KOPT-K1 (cell line): ENCODE measurements at regions not wholly inside any gene's neighbourhood (a gene's known extent, or its start where the extent isn't known, plus 50 kb on each side); places are given as distances from the start of the nearest gene placed in this dataset.

Experiments used
- H3K27ac ChIP-seq: fragments of 200-600 bp; sonication (generic); 2 replicates; pipeline ENCODE4 v1.5.1; 2016; ENCODE audit warnings: antibody characterized with exemption, mild to moderate bottlenecking, low read depth, low read length; ENCODE audit not compliant: poor library complexity, severe bottlenecking
- H3K36me3 ChIP-seq: fragments of 200-600 bp; sonication (generic); 2 replicates; pipeline ENCODE4 v1.5.1; 2017; ENCODE audit warnings: antibody characterized with exemption, mild to moderate bottlenecking, low read length, moderate library complexity; ENCODE audit not compliant: insufficient read depth
- H3K9me3 ChIP-seq: fragments of 200-600 bp; sonication (generic); 2 replicates; pipeline ENCODE4 v1.5.1; 2017; ENCODE audit warnings: antibody characterized with exemption, low read length, mild to moderate bottlenecking; ENCODE audit not compliant: insufficient read depth, poor library complexity, severe bottlenecking

DNA sequence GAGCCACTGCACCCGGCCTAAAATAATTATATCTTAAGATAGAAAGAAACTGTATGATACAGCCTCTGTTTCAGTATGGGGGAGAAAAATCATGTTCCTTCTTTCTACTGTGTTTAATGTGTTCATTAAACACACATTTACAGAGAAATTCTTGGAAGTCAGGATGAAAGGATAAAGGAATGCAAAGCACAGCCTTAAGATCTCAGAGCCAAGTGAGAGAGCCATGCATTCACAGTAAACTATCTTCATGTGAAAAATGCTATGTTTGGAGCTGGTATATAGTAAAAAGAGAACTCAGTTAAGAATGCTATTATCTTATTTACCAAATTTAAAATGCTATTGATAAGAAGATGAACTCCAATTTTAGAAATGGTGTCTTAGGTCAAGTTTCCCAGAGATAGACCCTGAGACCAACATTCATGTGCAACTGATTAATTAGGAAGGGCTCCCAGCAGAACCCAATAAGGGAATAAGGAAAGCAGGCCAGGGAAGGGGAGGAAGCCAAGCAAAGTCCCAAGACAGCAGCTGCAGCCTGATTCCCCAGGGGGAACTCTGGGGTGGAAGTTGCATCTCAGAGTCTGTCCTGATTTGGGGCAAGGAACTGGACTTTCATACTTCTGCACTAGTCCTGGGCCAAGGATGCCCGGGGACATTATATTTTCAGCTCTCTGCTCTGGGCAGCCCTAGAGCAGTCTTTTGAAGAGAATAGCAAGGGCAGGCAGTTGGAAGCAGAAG lies 130.0 kb upstream of the ZNF648 start:
- H3K27ac ChIP-seq, result no peak overlapping the region
- no peaks in the 10 kb centered on the region for H3K9me3 ChIP-seq
- no peaks in the 10 kb centered on the region for H3K36me3 ChIP-seq

DNA sequence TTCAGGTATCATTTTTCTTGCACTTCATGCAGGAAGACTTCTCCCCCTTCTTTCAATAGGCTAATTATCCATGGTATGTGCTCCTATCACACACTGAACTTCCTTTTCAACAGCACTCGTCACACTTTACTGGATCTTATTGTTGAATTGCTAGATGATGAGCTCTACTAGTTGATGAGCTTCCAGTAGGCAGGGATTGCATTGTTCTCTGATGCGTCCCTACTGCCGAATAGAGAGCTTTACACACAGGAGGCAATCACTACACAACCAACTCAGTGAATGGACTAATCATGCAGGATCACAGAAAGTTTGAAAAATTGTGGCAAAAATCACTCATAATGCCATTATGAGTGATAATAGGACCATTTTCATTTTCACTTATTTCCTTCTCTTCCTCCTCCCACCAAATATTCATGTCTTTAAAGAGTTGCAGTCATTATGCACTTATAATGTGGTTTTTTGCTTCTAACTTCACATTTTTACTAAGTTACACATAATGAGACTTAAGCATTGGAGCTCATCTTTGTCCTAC lies 128.1 kb upstream of the ZNF648 start:
- H3K27ac ChIP-seq, result no peak overlapping the region

DNA sequence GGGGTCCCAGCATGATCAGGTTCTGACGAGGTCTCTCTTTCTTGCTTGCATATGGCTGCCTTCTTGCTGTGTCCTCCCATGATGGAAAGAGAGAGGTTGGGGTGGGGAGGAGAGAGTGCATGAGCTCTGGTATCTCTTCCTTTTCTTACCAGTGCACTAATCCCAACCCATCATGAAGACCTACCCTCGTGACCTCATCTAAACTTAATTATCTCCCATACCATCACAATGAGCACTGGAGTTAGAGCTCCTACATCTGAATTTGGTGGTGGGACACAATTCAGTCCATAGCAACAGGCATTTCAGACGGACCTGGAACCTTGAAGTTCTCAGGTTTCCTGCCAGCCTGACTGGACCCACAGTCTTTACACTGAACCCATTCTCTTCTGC lies 125.2 kb upstream of the ZNF648 start:
- H3K27ac ChIP-seq, result no peak overlapping the region
- H3K9me3 ChIP-seq, result no peaks in the 10 kb centered on the region
- no peaks in the 10 kb centered on the region for H3K36me3 ChIP-seq

More for the DNA sequence above, 128.1 kb upstream of the ZNF648 start:
- Histone ChIP-seq H3K9me3 (no peaks in the 10 kb centered on the region), H3K36me3 (no peaks in the 10 kb centered on the region)

DNA sequence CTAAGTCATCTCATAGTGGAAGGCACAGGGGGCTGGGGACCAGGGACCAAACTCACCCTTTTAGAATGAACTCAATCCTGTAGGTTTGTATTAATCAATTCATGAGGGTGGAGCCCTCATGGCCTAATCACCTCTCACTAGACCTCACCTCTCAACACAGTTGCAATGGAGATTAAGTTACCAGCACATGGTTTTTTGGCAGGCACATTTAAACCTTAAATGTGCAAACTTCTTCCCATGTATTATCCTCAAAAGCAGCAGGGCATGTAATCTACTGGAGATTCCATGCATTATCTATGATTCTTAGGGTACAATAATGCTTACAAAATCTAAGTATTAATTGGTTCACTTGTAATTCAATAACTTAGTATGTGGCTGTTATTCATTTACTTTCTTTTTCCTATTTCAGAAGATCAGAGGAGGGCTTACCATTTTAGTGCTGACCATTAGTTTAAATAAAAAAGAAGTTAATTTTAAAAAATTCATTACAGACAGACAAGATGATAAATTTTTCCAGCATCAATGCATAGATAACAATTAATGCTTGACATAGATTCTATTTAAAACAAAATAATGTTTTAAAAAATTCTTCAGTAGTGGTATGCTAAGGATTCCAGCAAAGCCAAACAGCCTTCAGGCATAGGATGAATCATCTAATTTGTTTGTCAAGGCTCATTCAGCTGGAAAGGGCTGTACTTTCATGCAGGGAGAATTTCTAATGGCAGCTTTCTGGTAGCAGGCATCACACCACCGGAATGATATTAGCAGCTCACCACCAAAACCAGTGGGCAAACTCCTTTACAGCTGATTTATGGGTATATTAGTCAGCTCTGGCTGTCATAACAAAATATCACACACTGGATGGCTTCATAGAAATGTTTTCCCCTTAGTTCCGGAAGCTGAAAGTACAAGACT lies 124.6 kb upstream of the ZNF648 start:
- Histone ChIP-seq H3K9me3 (no peaks in the 10 kb centered on the region), H3K36me3 (no peaks in the 10 kb centered on the region), H3K27ac (no peak overlapping the region)

GRCh38 chr1:182185136-182185535 lies 123.6 kb upstream of the ZNF648 start:
- no peaks in the 10 kb centered on the region for H3K9me3 ChIP-seq
- no peaks in the 10 kb centered on the region for H3K36me3 ChIP-seq
- H3K27ac ChIP-seq, result no peak overlapping the region

DNA sequence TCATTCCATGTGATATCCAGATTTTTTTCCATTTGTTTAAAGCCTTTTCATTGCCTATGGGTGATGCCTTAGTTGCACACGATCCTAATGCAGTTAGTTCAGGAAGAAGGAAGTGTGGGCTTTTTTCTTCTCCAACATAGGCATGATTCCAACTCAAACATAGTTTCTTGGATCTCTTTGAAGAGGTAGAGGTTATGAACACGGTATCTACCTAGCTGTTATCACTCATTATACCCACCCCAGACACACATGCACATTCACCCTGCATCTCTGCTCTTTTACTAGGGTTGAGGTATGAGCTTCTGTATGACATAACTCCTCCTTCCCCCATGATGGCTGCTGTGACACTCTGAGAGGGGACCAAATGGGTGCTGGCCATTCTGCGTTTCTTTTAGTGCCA lies 122.1 kb upstream of the ZNF648 start:
- H3K36me3 ChIP-seq, result no peaks in the 10 kb centered on the region
- H3K9me3 ChIP-seq, result no peaks in the 10 kb centered on the region
- no peak overlapping the region for H3K27ac ChIP-seq

DNA sequence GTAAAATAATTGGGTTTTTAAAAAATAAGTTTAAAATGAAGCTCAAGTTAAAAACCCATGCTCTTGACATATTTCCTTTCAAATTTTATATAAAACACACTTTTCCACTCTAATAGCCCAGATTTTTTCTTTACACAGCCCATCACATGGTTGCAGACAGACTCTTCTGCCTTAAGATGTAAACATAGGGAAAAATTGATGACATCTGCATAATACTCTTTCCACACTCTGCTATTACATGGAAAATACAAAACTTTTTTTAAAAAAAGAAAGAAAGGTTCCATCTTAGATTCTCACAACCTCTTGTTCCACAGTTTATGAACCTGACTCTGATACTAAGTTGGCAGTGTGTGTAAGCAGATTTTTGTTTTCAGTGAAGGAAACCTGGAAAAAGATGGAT lies 120.8 kb upstream of the ZNF648 start:
- no peaks in the 10 kb centered on the region for H3K36me3 ChIP-seq
- H3K27ac ChIP-seq, result no peak overlapping the region
- H3K9me3 ChIP-seq, result no peaks in the 10 kb centered on the region

GRCh38 chr1:182181167-182181572 lies 119.7 kb upstream of the ZNF648 start:
- H3K36me3 ChIP-seq, result no peaks in the 10 kb centered on the region
- H3K9me3 ChIP-seq, result no peaks in the 10 kb centered on the region
- H3K27ac ChIP-seq, result no peak overlapping the region

DNA sequence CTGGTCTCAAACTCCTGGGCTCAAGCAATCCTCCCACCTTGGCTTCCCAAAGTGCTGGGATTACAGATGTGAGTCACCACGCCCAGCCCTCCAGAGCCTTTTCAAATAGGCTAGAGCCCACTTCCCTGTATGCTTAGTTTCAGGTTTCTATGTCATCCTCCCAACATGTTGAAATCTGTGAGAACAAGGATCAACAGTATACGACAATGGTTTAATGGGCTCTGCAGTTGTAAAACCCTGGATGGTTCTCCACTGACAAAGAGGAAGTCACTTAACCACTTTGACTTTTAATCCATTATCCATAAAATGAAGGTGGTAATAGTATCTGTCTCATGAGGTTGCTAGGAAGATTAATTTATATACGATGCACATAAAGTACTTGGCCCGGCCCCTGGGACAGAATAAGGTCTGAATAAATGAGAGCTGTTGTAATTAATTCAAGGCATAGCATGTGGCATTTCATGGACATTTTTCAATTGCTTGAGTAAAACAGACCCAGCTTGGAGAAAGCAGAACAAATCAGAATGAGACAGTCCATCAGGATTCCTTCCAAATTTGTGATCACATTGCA lies 113.9 kb upstream of the ZNF648 start:
- H3K27ac ChIP-seq, result no peak overlapping the region
- no peaks in the 10 kb centered on the region for H3K36me3 ChIP-seq

DNA sequence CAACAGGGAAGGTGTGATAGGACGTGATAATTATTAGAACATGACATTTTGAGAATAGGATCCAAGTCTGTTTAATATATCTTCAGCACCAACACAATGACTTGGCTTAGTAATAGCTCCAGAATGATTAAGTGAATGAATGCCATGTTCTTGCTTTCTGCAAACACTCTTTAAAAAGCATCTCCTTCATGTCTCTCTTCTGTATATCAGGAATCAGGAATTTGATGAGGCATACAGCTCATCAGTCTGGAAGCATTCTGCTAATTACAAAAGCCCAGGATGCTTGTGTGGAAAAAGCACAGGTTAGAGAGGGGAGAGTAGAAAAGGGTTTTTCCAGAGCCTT lies 113.0 kb upstream of the ZNF648 start:
- H3K36me3 ChIP-seq, result no peaks in the 10 kb centered on the region
- no peak overlapping the region for H3K27ac ChIP-seq
- no peaks in the 10 kb centered on the region for H3K9me3 ChIP-seq

More for the DNA sequence above, 113.9 kb upstream of the ZNF648 start:
- no peaks in the 10 kb centered on the region for H3K9me3 ChIP-seq

GRCh38 chr1:182173808-182174512 lies 112.4 kb upstream of the ZNF648 start:
- Histone ChIP-seq H3K27ac (no peak overlapping the region), H3K9me3 (no peaks in the 10 kb centered on the region), H3K36me3 (no peaks in the 10 kb centered on the region)

DNA sequence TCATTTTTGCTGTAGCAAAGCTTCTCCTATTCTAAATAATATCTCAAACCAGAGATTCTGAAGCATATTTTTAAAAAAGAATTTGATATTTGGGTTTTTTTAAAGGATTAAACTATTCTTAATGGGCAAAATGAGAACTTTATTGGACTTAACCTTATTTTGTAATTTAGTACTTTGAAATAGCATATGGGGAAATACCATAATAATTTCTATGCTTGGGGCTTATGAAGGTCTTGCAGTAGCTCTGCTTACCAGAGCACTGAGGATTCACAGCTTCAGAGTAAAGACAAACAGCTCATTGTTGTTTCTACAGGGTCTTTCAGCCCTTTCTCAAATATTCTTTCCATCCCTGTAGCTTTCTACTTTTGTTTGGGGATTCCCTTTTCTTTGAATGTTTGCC lies 111.2 kb upstream of the ZNF648 start:
- H3K9me3 ChIP-seq, result no peaks in the 10 kb centered on the region
- H3K27ac ChIP-seq, result no peak overlapping the region
- H3K36me3 ChIP-seq, result no peaks in the 10 kb centered on the region

- no peaks in the 10 kb centered on the region for H3K9me3 ChIP-seq
- no peaks in the 10 kb centered on the region for H3K36me3 ChIP-seq
- no peak overlapping the region for H3K27ac ChIP-seq
Measured at GRCh38 chr1:182170891-182171461, 109.5 kb upstream of the ZNF648 start.

DNA sequence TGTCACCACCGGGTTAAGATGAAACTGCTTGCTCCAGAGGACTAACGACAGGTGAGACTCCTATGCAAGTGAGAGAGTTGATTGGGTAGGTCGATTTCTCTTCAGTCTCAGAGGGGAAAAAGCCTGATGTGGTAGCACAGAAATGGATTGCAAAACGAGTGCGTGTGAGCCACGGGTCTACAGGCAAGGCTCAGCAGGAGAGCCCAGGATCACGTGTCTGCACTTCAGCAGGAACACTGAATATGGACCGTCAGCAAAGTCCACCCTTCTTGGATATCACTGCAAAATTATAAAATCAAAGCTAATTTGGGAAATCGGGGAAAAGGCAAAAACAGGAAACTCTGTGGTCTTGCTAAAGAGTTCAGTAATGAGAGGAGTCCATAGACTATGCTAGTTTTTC lies 107.7 kb upstream of the ZNF648 start:
- Histone ChIP-seq H3K27ac (no peak overlapping the region), H3K36me3 (no peaks in the 10 kb centered on the region), H3K9me3 (no peaks in the 10 kb centered on the region)
